Nephron progenitor cell (in vitro differentiated cells): ENCODE measurements at regions not wholly inside any gene's neighbourhood (a gene's known extent, or its start where the extent isn't known, plus 50 kb on each side); places are given as distances from the start of the nearest gene placed in this dataset.
"Not testable (repeated sequence)": the region's sequence is repeated elsewhere in the genome, so short reads cannot be mapped to it uniquely, and the experiment has no call there.

Experiments used
- DNase-seq: peaks from one replicate; pipeline ENCODE4 v3.0.0; 2021
- H3K27ac Mint-ChIP-seq: 2 replicates; pipeline ENCODE4 v1.8.0; 2021; ENCODE audit warnings: mild to moderate bottlenecking, moderate library complexity, mixed read lengths
- H3K27me3 Mint-ChIP-seq: 2 replicates; pipeline ENCODE4 v1.8.0; 2021; ENCODE audit warnings: mild to moderate bottlenecking, low read depth, mixed read lengths; ENCODE audit not compliant: poor library complexity
- H3K36me3 Mint-ChIP-seq: 2 replicates; pipeline ENCODE4 v1.8.0; 2021; ENCODE audit warnings: low read depth, mixed read lengths
- H3K4me1 Mint-ChIP-seq: 2 replicates; pipeline ENCODE4 v1.8.0; 2021; ENCODE audit warnings: mixed read lengths
- H3K4me3 Mint-ChIP-seq: 2 replicates; pipeline ENCODE4 v1.8.0; 2021; ENCODE audit warnings: mild to moderate bottlenecking, moderate library complexity, mixed read lengths
- H3K9me3 Mint-ChIP-seq: 2 replicates; pipeline ENCODE4 v1.8.0; 2021; ENCODE audit warnings: mild to moderate bottlenecking, moderate library complexity, mixed read lengths
- TF ChIP-seq, protein P1 (sequence below): fragments of 200-600 bp; sonication (generic); IDR thresholded peaks from 2 replicates; pipeline ENCODE4 v1.5.0; 2021; ENCODE audit warnings: antibody characterized with exemption

DNA sequence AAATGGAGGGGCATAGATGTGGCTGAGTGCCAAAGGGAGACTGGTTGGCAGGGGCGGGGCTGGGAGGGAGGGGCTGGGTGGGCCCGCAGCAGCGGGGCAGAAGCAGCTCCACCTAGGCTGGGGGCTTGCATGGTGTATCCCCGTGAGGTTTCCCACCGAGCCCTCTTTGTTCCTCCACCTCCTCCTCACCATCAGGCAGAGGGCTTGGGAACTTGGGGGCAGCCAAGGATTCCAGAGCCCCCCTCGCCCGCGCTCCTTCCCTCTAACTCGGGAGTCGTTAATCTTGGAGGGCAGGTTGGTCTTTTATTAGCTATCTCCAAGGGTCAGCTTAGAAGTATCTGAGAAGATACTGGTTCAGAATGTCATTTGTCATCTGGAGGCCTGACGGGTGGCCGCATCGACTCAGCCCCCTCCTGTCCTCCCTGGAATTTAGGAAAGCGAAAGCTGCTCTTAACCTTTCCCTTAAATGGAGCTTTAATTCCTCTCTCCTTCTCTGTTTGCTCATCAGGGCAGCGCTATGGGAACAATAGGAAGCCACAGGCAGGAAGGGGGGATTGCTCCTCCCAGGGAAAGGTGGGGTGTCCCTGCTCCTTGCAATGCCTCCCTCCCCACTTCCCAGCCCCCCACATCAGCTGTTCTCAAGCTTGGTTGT lies 274.3 kb upstream of the XYLT1 start:
- TF ChIP-seq, protein P1, sequence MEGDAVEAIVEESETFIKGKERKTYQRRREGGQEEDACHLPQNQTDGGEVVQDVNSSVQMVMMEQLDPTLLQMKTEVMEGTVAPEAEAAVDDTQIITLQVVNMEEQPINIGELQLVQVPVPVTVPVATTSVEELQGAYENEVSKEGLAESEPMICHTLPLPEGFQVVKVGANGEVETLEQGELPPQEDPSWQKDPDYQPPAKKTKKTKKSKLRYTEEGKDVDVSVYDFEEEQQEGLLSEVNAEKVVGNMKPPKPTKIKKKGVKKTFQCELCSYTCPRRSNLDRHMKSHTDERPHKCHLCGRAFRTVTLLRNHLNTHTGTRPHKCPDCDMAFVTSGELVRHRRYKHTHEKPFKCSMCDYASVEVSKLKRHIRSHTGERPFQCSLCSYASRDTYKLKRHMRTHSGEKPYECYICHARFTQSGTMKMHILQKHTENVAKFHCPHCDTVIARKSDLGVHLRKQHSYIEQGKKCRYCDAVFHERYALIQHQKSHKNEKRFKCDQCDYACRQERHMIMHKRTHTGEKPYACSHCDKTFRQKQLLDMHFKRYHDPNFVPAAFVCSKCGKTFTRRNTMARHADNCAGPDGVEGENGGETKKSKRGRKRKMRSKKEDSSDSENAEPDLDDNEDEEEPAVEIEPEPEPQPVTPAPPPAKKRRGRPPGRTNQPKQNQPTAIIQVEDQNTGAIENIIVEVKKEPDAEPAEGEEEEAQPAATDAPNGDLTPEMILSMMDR, result no peak
- peaks cover 5% of the 10 kb centered on the region for H3K27me3 Mint-ChIP-seq
- H3K9me3 Mint-ChIP-seq, result peaks cover 4% of the 10 kb centered on the region
- H3K4me1 Mint-ChIP-seq, result peaks cover 15% of the 10 kb centered on the region
- H3K4me3 Mint-ChIP-seq, result peak overlapping the region; percentile 55
- DNase-seq, result peak; percentile 46
- H3K27ac Mint-ChIP-seq, result no peak overlapping the region
- H3K36me3 Mint-ChIP-seq, result no peaks in the 10 kb centered on the region

DNA sequence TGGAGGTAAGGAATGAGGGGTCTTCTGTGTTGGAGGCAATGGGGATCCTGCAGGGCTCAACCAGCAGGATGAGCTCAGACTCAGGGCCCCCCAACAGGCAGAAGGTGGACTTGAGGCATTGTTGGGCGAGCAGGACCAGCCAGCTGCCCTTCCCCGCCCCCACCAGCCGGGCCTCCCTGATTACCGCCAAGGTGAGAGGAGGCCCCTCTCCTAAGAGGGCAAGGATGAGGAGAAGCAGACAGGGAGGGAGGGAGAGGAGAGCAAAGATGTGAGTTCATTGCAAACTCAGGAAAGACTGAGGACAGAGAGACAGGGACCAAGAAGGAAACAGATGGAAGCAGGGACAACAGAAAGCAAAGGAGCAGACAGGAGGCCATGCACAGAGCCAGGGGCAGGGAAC lies 272.8 kb upstream of the XYLT1 start:
- Mint-ChIP-seq H3K4me1 (peaks cover 22% of the 10 kb centered on the region), H3K27ac (peak overlapping the region; percentile 9), H3K9me3 (no peaks in the 10 kb centered on the region), H3K4me3 (no peak overlapping the region), H3K27me3 (peaks cover 12% of the 10 kb centered on the region), H3K36me3 (no peaks in the 10 kb centered on the region)
- DNase-seq, result no peak
- TF ChIP-seq, protein P1, result no peak

DNA sequence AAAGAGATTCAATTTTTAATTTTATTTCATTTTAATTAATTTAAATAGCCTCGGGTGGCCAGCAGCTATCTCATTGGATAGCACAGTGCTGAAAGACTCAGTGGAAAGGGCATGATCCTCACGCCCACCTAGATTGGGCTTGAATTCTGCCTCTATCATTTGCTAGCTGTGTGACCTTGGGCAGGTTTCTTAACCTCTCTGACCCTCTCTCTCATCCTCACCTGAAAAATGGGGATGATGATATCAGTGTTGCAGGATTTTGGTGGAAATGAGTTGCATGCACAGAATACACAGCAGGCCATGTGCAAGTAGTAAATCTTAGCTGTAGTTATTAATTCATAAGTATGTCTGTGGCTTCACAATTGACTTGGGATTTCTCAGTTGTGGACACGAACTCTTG lies 272.4 kb upstream of the XYLT1 start:
- no peaks in the 10 kb centered on the region for H3K36me3 Mint-ChIP-seq
- peaks cover 22% of the 10 kb centered on the region for H3K4me1 Mint-ChIP-seq
- TF ChIP-seq, protein P1, result no peak
- no peak overlapping the region for H3K4me3 Mint-ChIP-seq
- H3K27me3 Mint-ChIP-seq, result peaks cover 12% of the 10 kb centered on the region
- DNase-seq, result no peak
- no peaks in the 10 kb centered on the region for H3K9me3 Mint-ChIP-seq
- H3K27ac Mint-ChIP-seq, result peak overlapping the region; percentile 9

DNA sequence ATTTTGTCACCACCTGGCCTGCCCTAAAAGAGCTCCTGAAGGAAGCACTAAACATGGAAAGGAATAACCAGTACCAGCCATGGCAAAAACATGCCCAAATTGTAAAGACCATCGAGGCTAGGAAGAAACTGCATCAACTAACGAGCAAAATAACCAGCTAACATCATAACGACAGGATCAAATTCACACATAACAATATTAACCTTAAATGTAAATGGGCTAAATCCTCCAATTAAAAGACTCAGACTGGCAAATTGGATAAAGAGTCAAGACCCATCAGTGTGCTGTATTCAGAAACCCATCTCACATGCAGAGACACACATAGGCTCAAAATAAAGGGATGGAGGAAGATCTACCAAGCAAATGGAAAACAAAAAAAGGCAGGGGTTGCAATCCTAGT lies 264.3 kb upstream of the XYLT1 start:
- DNase-seq, H3K27me3 Mint-ChIP-seq, H3K36me3 Mint-ChIP-seq, H3K4me3 Mint-ChIP-seq, H3K27ac Mint-ChIP-seq: not testable (repeated sequence)
- H3K4me1 Mint-ChIP-seq, result peaks cover 19% of the 10 kb centered on the region
- peaks cover 32% of the 10 kb centered on the region for H3K9me3 Mint-ChIP-seq

DNA sequence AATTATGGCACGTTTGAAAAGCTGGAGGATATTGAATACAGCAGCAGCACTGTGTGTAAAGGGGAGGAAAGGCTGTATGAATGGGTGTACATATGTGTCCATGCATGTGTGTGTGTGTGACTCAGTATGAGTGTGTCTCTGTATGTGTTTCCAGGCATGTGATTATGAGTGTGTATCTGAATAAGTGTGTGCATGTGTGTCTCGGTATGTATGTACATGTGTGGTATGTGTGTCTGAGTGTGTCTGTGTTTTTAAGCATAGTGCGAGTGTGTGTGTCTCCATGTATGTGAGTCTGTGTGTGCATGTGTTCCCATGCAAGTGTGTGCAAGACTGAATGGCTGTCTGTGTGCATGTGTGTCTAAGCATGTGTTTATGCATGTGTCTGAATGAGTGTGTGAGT lies 259.1 kb upstream of the XYLT1 start:
- peaks cover 27% of the 10 kb centered on the region for H3K4me1 Mint-ChIP-seq
- H3K9me3 Mint-ChIP-seq, result peaks cover 20% of the 10 kb centered on the region
- peaks cover 8% of the 10 kb centered on the region for H3K36me3 Mint-ChIP-seq
- peaks cover 3% of the 10 kb centered on the region for H3K27me3 Mint-ChIP-seq
- no peak overlapping the region for H3K4me3 Mint-ChIP-seq
- no peak overlapping the region for H3K27ac Mint-ChIP-seq
- no peak for DNase-seq
- TF ChIP-seq, protein P1, result no peak

DNA sequence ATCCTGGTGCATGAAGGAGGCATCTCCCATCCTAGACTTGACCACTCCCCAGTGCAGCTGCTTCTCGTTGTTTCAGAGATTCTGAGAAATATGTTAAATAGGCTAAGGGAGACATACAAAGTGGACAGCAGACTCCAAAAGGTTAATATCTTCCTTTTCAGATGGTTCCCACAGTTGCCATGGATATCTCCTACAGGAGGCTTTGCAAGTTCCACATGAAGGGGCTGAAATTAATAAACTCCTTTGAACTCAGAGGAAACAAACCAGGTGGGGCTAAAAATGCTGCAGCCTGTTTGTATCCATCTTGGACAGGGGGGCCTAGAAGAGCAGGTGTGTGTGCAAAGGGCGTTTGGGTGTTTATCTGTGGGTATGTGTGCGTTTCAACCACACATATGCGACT lies 257.4 kb upstream of the XYLT1 start:
- TF ChIP-seq, protein P1, result no peak
- H3K27ac Mint-ChIP-seq, result peak overlapping the region; percentile 26
- H3K36me3 Mint-ChIP-seq, result peaks cover 7% of the 10 kb centered on the region
- H3K4me1 Mint-ChIP-seq, result peaks cover 27% of the 10 kb centered on the region
- no peak for DNase-seq
- peaks cover 14% of the 10 kb centered on the region for H3K9me3 Mint-ChIP-seq
- no peak overlapping the region for H3K4me3 Mint-ChIP-seq
- H3K27me3 Mint-ChIP-seq, result peaks cover 3% of the 10 kb centered on the region
